GM18873 (cell line): ENCODE measurements at regions not wholly inside any gene's neighbourhood (a gene's known extent, or its start where the extent isn't known, plus 50 kb on each side); places are given as distances from the start of the nearest gene placed in this dataset.

ENCODE experiments used
- ATAC-seq: cut with Tn5 transposase; IDR thresholded peaks from one replicate; pipeline ENCODE4 v1.9.1; 2021; ENCODE audit warnings: mild to moderate bottlenecking, moderate library complexity, moderate number of reproducible peaks; ENCODE audit not compliant: unreplicated experiment, low FRiP score

DNA sequence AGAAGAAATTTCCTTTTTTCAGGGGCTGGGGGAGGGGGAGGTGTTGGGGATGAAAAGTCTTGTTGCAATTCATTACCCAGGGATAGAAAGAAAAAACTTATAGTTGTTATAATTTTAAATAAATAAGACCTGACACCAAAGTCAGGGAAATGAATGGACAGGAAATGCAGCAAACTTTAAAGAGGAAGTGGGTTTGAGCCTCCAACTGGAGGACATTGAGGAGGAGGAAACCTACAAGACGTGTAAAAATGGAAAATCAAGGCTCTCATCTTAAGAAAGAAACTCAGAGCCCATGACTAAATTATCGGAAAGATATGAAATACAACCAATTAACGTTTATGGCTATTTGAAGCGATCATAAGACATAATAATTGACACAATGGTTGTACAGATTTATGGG lies 54.4 kb downstream of the NIBAN1 start:
- no peak for ATAC-seq

DNA sequence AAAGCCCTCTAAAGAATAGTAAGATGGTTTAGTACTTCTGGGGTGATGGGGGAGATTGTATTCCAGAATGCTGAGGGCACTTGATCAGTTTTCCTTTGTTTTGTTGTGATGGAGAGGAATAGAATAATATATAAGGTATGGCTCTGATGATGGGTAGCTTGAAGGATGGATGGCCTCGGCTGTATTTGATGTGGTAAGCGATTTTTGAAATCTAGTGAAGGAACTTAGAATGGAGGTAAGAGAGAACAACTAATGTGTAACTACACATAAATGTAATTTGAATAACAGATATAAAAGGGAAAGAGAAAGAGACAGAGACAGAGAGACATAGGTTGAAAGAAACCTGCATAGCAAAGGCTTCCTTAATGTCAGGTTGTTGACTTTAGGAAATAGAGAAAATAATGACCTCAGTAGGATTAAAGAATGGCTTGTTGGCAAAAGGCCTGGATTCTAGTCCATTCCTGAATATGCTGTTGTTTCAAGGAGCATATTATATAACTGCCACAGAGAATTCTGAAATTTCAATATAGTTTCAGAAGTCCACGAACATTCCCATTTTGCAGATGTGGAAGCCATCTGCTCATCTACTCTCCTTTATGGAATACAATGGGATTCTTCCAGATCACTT lies 58.7 kb downstream of the NIBAN1 start:
- no peak for ATAC-seq

DNA sequence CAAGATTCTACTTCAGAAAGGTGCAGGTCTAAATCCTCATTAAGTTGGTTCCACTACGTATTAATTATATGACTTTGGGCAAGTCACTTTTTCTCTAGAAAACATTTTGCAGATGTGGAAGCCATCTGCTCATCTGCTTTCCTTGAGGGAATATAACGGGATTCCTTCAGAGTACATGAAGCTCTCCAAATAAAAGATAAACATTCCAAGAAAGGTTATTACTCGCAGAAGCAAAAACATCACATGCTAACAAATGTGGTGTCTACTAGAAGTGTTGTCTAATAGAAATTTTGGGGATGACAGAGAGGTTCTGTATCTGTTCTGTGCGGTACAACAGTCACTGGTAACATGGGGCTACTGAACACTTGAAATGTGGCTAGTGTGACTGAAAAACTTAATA lies 60.2 kb downstream of the NIBAN1 start:
- ATAC-seq = no peak

DNA sequence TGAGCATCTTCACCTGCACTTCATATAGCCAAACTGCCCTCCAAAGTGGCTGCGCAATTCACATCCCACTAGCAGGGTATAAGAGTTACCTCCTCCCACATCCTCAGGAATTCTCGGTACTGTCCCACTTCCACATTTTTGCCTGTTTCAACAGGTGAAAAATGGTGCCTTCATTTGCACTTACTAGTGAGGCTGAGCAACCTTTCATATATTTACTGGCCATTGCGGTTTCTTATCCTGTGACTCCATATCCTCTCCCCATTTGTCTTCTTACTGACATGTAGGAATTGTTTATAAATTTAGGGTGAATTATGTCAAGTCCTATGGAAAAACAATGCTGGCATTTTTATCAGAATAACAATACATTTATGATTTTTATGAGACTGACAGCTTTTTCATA lies 61.9 kb downstream of the NIBAN1 start:
- no peak for ATAC-seq

DNA sequence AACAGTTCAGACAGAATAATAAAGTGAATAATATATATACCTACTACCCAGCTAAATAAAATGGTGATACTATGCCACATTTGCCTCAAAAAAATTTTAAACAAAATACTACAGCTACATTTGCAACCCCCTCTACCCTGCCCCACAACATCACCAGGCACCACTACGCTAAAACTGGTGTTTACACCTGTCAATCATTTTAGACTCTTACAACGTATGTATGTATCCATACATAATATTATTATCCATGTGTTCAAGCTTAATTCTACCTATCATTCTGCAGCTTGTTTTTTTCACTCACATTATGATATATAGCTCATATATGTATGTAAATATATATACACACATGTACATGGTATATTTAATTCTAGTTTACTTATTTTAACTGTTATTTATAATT lies 62.5 kb downstream of the NIBAN1 start:
- no peak for ATAC-seq

DNA sequence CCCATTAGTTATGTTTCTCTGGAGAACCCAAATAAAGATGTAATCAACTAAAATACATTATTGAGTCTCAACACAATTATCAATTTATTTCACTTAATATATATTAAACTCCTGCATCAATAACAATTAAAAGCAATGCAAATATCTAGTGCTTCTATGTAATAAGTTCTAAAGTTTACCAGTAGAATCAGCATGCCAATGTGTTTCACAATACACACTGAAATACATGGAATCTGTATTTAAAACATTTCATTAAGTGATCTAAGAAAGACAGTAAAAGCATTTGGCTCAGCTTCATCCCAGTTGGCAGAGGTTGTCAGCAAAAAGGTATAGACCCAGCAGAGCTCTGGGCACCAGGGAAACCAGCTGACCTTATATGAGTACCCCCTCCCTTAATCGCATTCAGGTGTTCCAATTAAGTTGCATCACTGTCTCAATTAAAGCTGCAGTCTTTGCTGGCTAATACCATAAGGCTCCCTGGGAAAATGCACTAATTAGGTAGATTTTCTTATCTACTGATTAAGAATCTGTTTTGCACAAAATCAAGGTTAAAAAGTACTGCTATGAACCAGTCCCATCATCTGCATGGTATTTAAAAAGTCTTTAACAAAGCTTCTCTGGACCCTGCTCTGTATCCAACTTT lies 63.1 kb downstream of the NIBAN1 start:
- no peak for ATAC-seq

DNA sequence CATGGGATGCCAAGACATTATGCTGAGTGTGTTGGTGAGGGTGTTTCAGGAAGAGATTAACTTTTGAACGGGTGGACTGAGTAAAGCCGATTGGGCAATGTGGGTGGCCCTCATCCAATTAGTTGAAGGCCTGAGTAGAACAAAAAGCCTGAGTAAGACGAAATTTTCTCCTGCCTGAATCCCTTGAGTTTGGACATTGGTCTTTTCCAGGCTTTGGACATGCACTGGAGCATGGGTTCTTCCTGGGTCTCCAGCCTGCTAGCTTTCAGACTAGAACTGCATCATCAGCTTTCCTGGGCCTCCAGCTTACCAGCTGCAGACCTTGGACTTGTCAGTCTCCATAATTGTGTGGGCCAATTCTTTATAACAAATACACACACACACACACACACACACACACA lies 63.6 kb downstream of the NIBAN1 start:
- no peak for ATAC-seq

DNA sequence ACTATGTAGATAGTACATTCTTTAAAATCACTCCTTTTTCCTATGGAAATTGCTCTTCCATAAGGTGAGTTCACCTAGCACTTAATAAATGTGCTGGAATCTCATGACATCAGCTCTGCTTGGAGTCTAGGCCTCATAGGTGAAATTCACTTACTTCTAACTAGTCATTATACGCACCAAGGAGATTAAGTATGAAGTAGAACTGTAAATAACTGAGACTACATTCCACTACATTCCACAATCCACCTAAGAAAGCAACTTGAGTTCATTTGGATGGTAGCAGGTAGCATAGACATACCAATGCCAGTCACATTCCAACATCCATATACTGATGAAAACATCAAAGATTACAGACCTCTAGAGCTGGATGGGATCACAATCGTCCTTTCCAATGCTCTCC lies 64.3 kb downstream of the NIBAN1 start:
- ATAC-seq = no peak

DNA sequence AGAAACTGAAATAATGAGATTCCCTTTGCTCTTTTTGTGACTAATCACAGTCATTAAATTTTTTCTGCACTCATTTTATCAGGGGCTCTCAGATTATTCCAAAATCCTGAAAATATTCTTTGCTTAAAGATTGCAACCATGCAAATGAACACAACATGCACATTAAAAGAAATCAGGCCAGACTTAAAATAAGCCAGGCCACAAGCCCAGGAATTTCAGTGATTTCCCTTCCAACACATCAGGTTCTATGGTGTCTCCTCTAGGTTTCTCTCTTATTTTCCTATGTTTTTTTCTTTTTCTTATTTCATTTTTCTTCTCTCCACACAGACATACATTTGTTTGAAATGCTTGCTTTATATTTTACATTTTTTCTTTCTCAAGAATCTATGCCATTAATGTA lies 65.3 kb downstream of the NIBAN1 start:
- ATAC-seq = no peak

DNA sequence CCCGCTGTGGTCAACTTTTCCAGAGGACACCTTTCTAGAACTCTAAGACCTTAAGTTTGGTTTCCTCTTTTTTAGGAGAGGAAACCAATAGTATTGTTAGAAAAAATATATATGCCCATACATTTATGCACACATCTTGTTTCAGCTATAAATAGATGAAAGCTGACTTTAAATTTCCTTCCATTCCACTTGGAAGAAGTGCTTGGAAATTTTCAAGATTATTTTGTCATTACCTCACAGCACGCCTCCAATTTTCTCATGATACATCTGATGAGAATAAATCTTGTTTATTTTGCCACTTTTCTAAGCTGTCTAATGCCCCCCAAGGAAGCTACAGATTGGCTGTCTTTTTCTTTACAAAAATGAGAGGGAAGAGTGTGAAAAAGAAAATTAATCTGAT lies 65.8 kb downstream of the NIBAN1 start:
- ATAC-seq = no peak

DNA sequence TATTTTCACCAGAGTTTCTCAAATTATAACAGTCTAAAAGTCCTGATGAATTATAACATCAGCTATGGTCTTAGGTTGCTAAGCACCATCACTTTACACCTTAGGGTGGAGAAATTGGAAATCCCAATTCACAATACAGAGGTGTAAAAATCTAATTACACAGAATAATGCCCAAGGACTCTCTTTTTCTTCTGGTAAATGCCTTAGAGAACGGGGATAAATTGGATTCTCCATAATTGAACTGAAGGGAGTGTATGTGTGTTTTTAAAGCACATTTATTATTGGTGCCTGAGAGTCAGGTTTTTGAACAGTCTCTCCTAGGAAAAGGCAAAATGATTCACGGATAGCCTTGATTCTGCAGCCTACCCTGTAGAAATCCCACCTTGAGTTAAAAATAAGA lies 66.8 kb downstream of the NIBAN1 start:
- ATAC-seq = no peak

DNA sequence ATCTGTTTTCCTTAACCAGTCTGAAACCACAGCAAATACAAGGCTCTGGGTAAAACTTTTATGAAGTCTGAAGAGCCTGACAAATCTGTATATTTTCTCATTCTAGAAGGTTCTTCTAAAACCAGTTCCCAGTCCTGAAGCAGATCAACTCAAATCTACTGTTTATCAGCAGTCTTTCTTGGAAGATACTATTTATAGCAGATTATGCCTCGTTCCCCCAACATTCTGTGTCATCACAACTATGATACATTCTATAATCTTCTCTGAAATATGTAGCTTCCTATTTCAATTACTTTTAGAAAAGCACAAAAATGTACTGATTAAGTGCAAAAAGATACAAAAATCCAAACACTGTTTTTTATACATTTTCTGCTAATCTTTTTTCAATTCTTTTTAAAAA lies 67.5 kb downstream of the NIBAN1 start:
- ATAC-seq = no peak

DNA sequence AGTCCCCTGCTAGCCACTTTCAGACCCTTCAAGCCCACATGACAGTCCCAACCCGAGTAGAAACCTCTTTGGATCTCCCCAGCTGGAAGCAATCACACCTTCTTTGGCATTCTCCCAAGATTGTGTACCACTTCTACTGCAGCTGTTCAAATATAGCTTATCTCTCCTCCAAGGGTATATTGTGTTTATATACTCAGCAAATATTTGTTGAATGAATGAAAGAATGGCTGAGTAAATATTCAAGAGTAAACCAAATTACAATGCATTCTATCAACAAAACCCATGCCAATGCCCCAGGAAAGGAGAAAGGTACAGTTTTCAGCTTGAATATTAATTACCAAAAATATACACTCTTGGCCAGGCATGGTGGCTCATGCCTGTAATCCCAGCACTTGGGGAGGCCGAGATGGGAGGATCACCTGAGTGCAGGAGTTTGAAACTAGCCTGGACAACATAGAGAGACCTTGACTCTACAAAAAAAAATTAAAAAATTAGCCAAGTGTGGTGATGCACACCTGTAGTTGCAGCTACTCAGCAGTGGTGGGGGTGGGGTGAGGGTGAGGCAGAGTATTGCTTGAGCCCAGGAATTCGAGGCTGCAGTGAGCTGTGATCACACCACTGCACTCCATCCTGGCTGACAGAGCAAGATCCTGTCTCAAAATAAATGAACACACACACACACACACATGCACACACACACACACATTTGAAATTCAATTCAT lies 68.5 kb downstream of the NIBAN1 start:
- ATAC-seq = no peak

DNA sequence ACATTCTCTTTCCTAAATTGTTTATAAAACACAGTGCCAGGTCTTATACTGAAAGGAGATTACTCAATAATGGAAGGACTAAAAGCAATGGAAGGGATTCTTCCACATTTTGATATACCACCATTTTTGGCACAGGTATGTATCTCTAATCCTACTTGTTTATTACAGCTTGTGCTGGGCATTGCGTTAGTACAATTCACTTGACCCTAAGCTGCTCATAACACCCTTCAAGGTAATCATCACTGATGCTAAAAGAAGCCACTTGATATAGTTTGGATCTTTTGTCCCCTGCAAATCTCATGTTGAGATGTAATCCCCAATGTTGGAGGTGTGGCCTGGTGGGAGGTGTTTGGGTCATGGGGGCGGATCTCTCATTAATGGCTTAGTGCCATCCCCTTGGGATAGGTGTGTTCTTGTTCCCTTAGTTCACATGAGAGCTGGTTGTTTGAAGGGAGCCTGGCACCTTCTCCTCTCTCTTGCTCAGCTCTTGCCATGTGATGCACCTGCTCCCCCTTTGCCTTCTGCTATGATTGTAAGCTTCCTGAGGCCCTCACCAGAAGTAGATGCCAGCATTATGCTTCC lies 71.1 kb downstream of the NIBAN1 start:
- no peak for ATAC-seq

DNA sequence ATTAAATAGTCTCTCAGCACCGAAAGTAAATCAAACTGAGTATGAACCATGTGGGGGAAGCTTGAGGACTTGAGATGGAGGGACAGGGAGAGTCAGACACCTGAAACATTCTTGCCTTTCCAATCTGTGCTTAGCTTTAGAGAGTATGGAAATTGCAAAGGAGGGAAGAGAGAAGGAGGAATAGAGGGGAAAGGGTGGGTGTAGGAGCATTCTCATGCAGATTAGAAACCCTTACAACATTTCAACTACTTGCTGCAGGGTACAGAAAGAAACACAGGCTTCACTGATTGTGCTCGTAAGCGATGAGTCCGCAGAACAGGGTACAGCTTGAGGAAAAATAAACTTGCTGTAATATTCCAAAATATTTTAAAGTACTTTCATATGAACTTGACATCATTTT lies 73.8 kb downstream of the NIBAN1 start:
- ATAC-seq = no peak

DNA sequence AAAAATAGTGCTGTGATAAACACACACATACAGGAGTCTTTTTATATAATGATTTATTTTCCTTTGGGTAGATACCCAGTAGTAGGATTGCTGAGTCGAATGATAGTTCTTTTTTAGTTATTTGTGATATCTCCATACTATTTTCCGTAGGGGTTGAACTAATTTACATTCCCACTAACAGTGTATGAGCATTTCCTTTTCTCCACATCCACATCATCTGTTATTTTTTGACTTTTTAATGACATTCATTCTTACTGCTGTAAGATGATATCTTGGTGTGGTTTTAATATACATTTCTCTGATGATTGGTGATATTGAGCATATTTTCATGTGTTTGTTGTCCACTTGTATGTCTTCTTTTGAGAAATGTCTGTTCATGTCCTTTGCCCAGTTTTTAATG lies 78.3 kb downstream of the NIBAN1 start:
- ATAC-seq = no peak

DNA sequence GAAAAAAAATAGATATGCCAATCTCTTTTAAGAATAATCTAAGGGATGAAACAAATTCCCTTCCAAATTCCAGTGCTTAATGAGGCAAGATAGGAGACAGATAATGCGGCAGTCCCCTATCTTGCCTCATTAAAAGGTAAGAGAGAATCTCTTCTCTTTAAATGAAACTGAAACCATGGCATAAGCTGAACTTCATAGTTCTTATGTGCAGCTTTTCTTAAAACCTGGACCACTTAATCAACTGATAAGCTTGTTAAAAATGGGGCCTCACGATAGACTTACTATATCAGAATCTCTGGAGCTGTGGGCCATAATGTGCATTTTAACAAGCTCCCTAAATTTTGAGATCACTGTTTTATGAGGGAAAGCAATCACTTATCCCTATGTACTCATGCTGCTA lies 79.2 kb downstream of the NIBAN1 start:
- no peak for ATAC-seq

DNA sequence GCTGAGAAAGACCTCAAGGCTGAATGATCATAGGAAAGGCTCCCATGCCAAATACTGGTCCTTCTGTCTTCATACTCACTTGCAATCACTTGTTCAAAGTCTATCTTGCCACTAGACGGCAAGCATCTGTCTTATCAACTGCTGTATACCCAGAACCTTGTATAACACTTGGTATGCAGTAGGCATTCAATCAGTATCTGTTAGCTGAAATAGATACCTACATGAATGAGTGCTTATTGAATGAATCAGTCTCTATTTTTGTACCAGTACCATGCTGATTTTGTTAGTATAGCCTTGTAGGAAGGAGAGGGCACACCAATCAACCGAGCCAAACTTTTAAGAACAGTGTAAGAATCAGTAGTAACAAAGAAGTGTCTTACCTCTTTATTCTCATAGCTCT lies 80.6 kb downstream of the NIBAN1 start:
- no peak for ATAC-seq

DNA sequence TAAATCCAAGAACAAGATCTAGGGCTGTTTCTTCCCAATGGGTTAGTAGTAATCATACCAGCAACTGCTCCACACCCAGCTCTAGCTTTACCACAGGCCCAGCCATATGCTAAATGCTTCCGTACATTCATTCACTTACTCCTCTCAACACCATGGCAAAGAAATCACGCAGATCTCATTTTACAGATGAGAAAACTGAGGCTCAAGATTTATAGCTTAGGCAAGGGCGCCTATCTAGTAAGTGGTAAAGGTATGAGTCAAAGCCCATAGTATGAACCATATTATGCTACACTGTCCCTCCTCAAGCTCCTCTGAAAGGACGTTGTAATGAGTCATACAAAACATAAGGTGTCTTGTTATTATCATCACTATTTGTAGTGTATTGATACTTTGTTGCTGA lies 82.2 kb downstream of the NIBAN1 start:
- peak; percentile 81 for ATAC-seq

DNA sequence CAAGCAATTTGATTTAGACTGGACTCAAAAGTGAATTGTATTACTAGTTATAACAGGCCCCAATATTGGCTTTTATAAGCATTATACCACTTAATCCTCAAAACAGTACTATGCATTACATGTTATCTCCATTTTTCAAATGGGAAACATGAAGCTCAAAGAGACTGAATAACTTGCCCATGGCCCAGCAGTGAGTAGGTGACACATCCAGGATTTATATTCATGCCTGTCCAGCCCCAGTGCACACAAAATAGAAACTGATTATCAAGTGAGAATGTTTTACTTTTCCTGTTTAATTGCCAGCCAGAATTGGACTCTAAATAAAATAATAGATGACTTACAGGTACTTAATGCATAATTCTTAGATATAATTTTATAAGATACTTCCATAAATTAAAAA lies 82.9 kb downstream of the NIBAN1 start:
- ATAC-seq = no peak

DNA sequence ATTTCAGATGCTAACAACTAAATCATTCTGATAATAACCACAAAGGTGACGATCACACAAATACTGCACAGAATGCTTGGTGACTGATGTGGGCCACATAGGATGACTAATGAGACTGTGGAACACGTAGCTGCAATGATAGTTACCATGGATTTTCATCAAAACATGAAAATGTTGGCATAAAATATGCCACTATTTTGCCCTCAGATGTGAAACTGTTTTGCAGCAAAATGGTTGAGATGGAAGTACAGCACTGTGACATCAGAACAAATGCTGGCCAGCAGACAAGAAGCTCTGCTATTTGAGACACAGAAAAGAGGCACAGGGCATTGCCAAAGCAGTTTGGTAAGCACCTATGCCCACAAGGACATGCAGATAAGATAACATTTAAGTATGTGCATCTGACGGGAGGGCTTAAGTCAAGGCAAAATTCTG lies 83.8 kb downstream of the NIBAN1 start:
- no peak for ATAC-seq

DNA sequence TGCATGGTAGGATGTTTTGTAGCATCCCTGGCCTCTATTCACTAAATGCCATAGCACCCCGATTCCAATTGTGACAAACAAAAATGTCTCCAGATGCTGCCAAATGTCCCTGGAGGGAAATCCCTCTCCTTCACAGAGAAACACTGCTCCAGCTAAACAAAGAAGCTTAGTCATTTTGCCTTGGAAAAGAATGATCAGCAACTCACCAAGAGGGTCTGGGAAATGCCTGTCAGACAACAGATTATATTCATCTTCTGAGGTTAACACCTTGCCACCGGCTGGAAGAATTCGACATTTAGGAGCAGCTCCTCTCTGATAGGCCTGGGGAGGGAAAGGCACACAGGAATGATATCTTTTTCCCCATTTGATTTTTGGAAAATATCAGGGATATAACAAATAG lies 84.4 kb downstream of the NIBAN1 start:
- ATAC-seq = no peak
